GM12865 (cell line): ENCODE measurements at regions not wholly inside any gene's neighbourhood (a gene's known extent, or its start where the extent isn't known, plus 50 kb on each side); places are given as distances from the start of the nearest gene placed in this dataset.

ENCODE experiments used
- DNase-seq: peaks from one replicate; pipeline ENCODE4 v3.0.0; 2010; ENCODE audit warnings: low read depth
- H3K4me3 ChIP-seq: 2 replicates; pipeline ENCODE4 v1.5.1; 2011; ENCODE audit warnings: mild to moderate bottlenecking, low read depth, low read length, control low read depth
- CTCF ChIP-seq: IDR thresholded peaks from 2 replicates; pipeline ENCODE4 v1.5.1; 2011; ENCODE audit warnings: low read length, control low read depth, low read depth, inconsistent platforms; ENCODE audit not compliant: insufficient read depth; ENCODE audit errors: missing control alignments

GRCh38 chr4:66052426-66052825 lies 382.1 kb upstream of the EPHA5 start:
- no peak for DNase-seq
- H3K4me3 ChIP-seq = no peak overlapping the region
- no peak for TF ChIP-seq CTCF

- H3K4me3 ChIP-seq = no peak overlapping the region
- no peak for DNase-seq
Observed at GRCh38 chr4:66048861-66049260, 378.6 kb upstream of the EPHA5 start.

GRCh38 chr4:66045913-66046312 lies 375.6 kb upstream of the EPHA5 start:
- TF ChIP-seq CTCF = no peak
- no peak for DNase-seq
- H3K4me3 ChIP-seq = no peak overlapping the region

More at GRCh38 chr4:66048861-66049260, 378.6 kb upstream of the EPHA5 start:
- TF ChIP-seq CTCF = no peak

GRCh38 chr4:66035701-66036100 lies 365.4 kb upstream of the EPHA5 start:
- DNase-seq = no peak
- TF ChIP-seq CTCF = no peak
- H3K4me3 ChIP-seq = no peak overlapping the region

GRCh38 chr4:66034671-66035070 lies 364.4 kb upstream of the EPHA5 start:
- no peak for TF ChIP-seq CTCF
- DNase-seq = no peak
- H3K4me3 ChIP-seq = no peak overlapping the region

- TF ChIP-seq CTCF = no peak
- DNase-seq = no peak
- H3K4me3 ChIP-seq = no peak overlapping the region
Observed at GRCh38 chr4:66034262-66034661, 364.0 kb upstream of the EPHA5 start.

- DNase-seq = no peak
- TF ChIP-seq CTCF = no peak
- no peak overlapping the region for H3K4me3 ChIP-seq
Observed at GRCh38 chr4:66032571-66032970, 362.3 kb upstream of the EPHA5 start.
